GM12874 (cell line): ENCODE measurements at regions not wholly inside any gene's neighbourhood (a gene's known extent, or its start where the extent isn't known, plus 50 kb on each side); places are given as distances from the start of the nearest gene placed in this dataset.

ENCODE experiments used
- TF ChIP-seq, protein P1 (sequence below): IDR thresholded peaks from 2 replicates; pipeline ENCODE4 v1.5.1; 2011; ENCODE audit warnings: low read depth, mild to moderate bottlenecking, control low read depth, low read length, moderate library complexity; ENCODE audit not compliant: insufficient read depth

DNA sequence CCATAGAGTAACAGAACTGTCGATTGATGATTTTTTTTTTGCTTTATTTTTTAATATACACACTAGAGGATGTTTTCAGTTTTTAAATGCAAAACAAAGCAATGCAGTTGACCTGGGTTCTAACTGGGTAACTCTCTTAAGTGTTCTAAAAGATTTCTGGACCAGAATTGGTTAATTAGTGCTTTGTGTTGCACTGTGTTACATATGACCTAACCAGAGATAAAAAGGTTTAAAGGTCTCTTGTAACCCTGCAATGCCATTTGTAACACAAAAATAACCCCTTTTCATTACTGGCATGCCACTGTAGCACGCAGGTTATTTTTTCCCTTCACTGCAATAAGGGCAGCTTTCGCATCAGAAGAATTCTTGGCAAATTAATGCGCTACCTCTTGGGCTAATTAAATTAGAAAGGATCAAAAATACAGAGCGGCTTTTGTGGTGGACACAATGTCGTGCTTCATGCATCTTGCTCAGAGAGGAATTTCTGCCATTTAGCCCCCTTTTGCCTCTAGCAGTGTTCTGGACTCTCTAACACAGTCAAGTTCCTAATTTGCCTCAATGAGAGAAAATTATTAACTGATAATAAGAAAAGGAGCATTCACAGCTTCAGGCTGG, 250.8 kb upstream of the ZEB2 start:
- TF ChIP-seq, protein P1, sequence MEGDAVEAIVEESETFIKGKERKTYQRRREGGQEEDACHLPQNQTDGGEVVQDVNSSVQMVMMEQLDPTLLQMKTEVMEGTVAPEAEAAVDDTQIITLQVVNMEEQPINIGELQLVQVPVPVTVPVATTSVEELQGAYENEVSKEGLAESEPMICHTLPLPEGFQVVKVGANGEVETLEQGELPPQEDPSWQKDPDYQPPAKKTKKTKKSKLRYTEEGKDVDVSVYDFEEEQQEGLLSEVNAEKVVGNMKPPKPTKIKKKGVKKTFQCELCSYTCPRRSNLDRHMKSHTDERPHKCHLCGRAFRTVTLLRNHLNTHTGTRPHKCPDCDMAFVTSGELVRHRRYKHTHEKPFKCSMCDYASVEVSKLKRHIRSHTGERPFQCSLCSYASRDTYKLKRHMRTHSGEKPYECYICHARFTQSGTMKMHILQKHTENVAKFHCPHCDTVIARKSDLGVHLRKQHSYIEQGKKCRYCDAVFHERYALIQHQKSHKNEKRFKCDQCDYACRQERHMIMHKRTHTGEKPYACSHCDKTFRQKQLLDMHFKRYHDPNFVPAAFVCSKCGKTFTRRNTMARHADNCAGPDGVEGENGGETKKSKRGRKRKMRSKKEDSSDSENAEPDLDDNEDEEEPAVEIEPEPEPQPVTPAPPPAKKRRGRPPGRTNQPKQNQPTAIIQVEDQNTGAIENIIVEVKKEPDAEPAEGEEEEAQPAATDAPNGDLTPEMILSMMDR: no peak

GRCh38 chr2:144759746-144760145, 239.8 kb upstream of the ZEB2 start:
- TF ChIP-seq, protein P1: no peak

DNA sequence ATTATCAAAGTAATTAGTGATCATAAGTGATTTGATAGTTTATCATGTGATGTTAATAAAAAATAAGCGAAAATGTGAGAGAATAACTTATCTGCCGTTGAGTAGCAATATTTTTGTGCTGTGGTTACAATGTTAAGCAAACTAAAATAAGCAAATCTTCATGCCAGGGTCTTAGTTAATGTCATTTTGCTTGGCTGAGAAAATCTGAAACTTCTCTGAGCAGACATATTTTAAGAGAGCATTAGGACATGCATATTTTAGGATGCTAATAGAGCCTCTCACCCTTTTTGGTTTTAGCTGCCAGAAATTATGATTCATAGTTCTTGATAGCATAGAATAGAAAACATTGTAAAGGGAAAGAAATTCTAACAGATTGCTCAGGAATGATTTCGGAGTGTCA, 233.5 kb upstream of the ZEB2 start:
- TF ChIP-seq, protein P1: no peak

DNA sequence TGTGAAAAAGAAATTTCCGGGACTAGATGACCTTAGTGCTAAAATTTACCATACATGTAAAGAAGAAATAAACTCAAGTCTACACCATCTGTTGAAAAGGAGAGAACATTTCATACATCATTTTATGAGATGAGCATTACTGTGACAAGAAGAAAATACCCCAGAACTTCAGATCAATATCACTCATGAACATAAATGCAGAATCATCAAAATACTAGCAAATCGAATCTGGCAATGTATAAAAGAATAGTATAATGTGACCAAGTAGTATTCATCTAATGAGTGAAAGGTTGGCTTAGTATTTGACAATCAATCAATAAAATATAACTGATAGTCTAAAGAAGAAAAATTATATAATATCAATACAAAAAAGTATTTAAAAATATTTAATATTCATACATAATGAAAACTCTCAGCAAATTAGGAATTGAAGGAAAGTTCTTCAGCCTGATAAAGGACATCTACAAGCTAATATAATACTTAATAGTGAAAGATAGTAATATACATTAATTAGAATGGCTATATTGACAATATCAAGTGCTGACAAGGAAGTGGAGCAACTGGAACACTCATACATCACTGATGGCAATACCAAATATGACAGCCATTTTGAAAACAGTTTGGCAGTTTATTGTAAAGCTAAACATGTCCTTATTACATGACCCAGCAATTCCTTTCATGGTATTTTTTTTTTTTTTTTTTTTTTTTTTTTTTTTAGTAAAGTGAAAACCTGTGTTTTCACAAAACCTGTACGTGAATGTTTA, 231.4 kb upstream of the ZEB2 start:
- TF ChIP-seq, protein P1: no peak

DNA sequence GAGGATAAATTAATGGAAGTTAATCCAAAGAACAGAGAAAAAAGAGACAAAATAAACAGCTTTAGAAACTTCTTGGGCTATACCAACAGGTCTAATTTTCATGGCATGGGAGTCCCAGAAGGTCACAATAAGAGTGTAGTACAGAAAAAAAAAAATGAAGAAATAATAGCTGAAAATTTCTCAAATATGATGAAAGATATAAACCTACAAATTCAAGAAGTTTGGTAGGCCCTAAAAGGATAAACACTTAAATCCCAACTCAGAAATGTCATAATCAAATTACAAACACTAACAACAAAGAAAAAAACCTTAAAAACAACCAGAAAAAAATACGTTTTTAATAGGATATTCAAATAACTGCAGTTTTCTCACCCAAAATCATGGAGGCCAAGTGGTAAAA, 229.3 kb upstream of the ZEB2 start:
- TF ChIP-seq, protein P1: no peak

DNA sequence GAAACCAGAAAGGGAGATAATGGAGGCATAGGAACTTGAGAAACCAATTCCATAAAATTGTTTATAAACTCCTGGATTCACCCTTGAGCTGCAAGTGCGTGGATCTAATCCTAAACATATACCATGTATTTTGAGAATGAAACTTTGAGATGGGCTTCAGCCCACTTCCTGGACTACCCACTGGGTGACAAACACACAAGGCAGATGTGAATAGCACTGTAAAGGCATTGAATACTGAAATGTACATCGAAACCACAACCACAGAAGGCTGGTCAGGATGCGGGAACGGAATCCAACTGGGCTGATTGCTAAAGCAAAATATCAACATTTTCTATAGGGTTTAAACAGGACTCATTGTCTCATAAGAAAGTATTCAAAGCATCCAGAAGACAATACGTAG, 228.5 kb upstream of the ZEB2 start:
- TF ChIP-seq, protein P1: no peak

GRCh38 chr2:144747571-144747970, 227.7 kb upstream of the ZEB2 start:
- TF ChIP-seq, protein P1: no peak
